Left kidney (tissue), 1 donor: ENCODE measurements at regions not wholly inside any gene's neighbourhood (a gene's known extent, or its start where the extent isn't known, plus 50 kb on each side); places are given as distances from the start of the nearest gene placed in this dataset.

Source experiments
- DNase-seq: peaks from one replicate; pipeline ENCODE4 v3.0.0-alpha.2; 2013

- DNase-seq: no peak
Measured at GRCh38 chr1:83813576-83813975, 185.4 kb downstream of the TTLL7 start.

- no peak for DNase-seq
Measured at GRCh38 chr1:83810144-83810543, 188.8 kb downstream of the TTLL7 start.

- DNase-seq: no peak
Measured at GRCh38 chr1:83808536-83808935, 190.4 kb downstream of the TTLL7 start.

GRCh38 chr1:83807821-83808220, 191.1 kb downstream of the TTLL7 start:
- DNase-seq: no peak

- no peak for DNase-seq
Measured at GRCh38 chr1:83807231-83807630, 191.7 kb downstream of the TTLL7 start.

- DNase-seq: no peak
Measured at GRCh38 chr1:83805921-83806320, 193.0 kb downstream of the TTLL7 start.

GRCh38 chr1:83802460-83803152, 196.3 kb downstream of the TTLL7 start:
- DNase-seq: no peak

- DNase-seq: no peak
Measured at GRCh38 chr1:83802023-83802422, 196.9 kb downstream of the TTLL7 start.

GRCh38 chr1:83800066-83800465, 198.9 kb downstream of the TTLL7 start:
- no peak for DNase-seq

GRCh38 chr1:83799594-83799993, 199.3 kb downstream of the TTLL7 start:
- DNase-seq: no peak

GRCh38 chr1:83798965-83799364, 200.0 kb downstream of the TTLL7 start:
- DNase-seq: no peak

- no peak for DNase-seq
Measured at GRCh38 chr1:83796409-83796808, 202.5 kb downstream of the TTLL7 start.

GRCh38 chr1:83794384-83794783, 204.5 kb downstream of the TTLL7 start:
- no peak for DNase-seq

- no peak for DNase-seq
Measured at GRCh38 chr1:83791821-83792437, 207.0 kb downstream of the TTLL7 start.

GRCh38 chr1:83790446-83790845, 208.5 kb downstream of the TTLL7 start:
- no peak for DNase-seq

- DNase-seq: no peak
Measured at GRCh38 chr1:83787246-83787998, 211.5 kb downstream of the TTLL7 start.

GRCh38 chr1:83781667-83782066, 217.3 kb downstream of the TTLL7 start:
- no peak for DNase-seq

- no peak for DNase-seq
Measured at GRCh38 chr1:83779565-83779964, 219.4 kb downstream of the TTLL7 start.

GRCh38 chr1:83777758-83778101, 221.2 kb downstream of the TTLL7 start:
- DNase-seq: no peak

GRCh38 chr1:83776913-83777757, 221.8 kb downstream of the TTLL7 start:
- no peak for DNase-seq

- DNase-seq: no peak
Measured at GRCh38 chr1:83775977-83776603, 222.8 kb downstream of the TTLL7 start.

- DNase-seq: no peak
Measured at GRCh38 chr1:83773059-83773458, 225.9 kb downstream of the TTLL7 start.
